ENCODE measurements at regions not wholly inside any gene's neighbourhood (a gene's known extent, or its start where the extent isn't known, plus 50 kb on each side); places are given as distances from the start of the nearest gene placed in this dataset.
"Not testable (repeated sequence)": the region's sequence is repeated elsewhere in the genome, so short reads cannot be mapped to it uniquely, and the experiment has no call there.

DNA sequence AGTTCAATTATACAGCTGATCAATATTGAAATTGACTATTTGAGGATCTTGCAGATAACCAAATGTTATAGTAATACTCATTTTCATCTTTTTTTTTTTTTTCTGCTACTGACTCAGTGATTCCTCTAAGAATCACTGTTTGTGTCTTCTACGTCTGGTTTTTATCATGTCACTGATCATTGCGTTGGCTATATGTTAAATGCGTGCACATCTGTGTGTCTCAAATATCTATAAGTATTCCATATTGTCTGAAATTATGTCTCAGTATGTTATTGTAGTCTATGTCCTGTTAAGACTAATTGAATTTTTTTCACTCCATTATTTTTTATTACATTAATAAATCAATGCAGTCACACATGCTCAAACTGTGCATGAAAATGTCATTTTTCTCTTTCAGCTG lies 200.5 kb downstream of the PCDH20 start:
- no peak overlapping the region for H3K27ac ChIP-seq
- H3K9me3 ChIP-seq (ENCODE audit: low read depth) = no peaks in the 10 kb centered on the region
- TF ChIP-seq, protein P1, sequence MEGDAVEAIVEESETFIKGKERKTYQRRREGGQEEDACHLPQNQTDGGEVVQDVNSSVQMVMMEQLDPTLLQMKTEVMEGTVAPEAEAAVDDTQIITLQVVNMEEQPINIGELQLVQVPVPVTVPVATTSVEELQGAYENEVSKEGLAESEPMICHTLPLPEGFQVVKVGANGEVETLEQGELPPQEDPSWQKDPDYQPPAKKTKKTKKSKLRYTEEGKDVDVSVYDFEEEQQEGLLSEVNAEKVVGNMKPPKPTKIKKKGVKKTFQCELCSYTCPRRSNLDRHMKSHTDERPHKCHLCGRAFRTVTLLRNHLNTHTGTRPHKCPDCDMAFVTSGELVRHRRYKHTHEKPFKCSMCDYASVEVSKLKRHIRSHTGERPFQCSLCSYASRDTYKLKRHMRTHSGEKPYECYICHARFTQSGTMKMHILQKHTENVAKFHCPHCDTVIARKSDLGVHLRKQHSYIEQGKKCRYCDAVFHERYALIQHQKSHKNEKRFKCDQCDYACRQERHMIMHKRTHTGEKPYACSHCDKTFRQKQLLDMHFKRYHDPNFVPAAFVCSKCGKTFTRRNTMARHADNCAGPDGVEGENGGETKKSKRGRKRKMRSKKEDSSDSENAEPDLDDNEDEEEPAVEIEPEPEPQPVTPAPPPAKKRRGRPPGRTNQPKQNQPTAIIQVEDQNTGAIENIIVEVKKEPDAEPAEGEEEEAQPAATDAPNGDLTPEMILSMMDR (IDR thresholded peaks at IDR 0.05; ENCODE audit: low read depth, low read length) = no peak
- H3K4me3 ChIP-seq = no peak overlapping the region
- no peaks in the 10 kb centered on the region for H3K4me1 ChIP-seq (ENCODE audit: low read depth)
- no peak for DNase-seq (ENCODE audit: low read depth in 1 of 2, low spot score in 1 of 2)
- no peaks in the 10 kb centered on the region for H3K27me3 ChIP-seq
- H3K36me3 ChIP-seq = no peaks in the 10 kb centered on the region

- no peak overlapping the region for H3K4me3 ChIP-seq
- TF ChIP-seq, protein P1 (IDR thresholded peaks at IDR 0.05; ENCODE audit: low read depth, low read length) = no peak
- H3K27ac ChIP-seq = no peak overlapping the region
- no peaks in the 10 kb centered on the region for H3K4me1 ChIP-seq (ENCODE audit: low read depth)
- no peaks in the 10 kb centered on the region for H3K27me3 ChIP-seq
- no peaks in the 10 kb centered on the region for H3K9me3 ChIP-seq (ENCODE audit: low read depth)
- no peak for DNase-seq (ENCODE audit: low read depth in 1 of 2, low spot score in 1 of 2)
- H3K36me3 ChIP-seq = no peaks in the 10 kb centered on the region
Observed at GRCh38 chr13:61214551-61214950, 201.1 kb downstream of the PCDH20 start.

DNA sequence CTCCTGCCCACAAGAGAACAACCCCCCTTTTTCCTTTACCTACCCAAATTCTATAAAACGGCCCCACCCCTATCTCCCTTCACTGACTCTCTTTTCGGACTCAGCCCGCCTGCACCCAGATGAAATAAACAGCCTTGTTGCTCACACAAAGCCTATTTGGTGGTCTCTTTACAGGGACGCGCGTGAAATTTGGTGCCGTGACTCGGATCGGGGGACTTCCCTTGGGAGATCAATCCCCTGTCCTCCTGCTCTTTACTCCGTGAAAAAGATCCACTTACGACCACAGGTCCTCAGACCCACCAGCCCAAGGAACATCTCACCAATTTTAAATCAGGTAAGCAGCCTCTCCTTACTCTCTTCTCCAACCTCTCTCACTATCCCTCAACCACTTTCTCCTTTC lies 209.8 kb downstream of the PCDH20 start:
- not testable (repeated sequence) for H3K4me3 ChIP-seq; H3K9me3 ChIP-seq (ENCODE audit: low read depth); H3K27me3 ChIP-seq; H3K27ac ChIP-seq; H3K4me1 ChIP-seq (ENCODE audit: low read depth); H3K36me3 ChIP-seq; DNase-seq (ENCODE audit: low read depth in 1 of 2, low spot score in 1 of 2)

GRCh38 chr13:61204025-61204424 lies 211.6 kb downstream of the PCDH20 start:
- no peak overlapping the region for H3K27ac ChIP-seq
- TF ChIP-seq, protein P1 (IDR thresholded peaks at IDR 0.05; ENCODE audit: low read depth, low read length) = no peak
- no peaks in the 10 kb centered on the region for H3K27me3 ChIP-seq
- H3K4me3 ChIP-seq = no peak overlapping the region
- H3K9me3 ChIP-seq (ENCODE audit: low read depth) = no peaks in the 10 kb centered on the region
- H3K4me1 ChIP-seq (ENCODE audit: low read depth) = no peaks in the 10 kb centered on the region
- DNase-seq (ENCODE audit: low read depth in 1 of 2, low spot score in 1 of 2) = no peak
- no peaks in the 10 kb centered on the region for H3K36me3 ChIP-seq

GRCh38 chr13:61202042-61202441 lies 213.6 kb downstream of the PCDH20 start:
- Histone ChIP-seq H3K36me3 (no peaks in the 10 kb centered on the region), H3K27ac (no peak overlapping the region), H3K4me3 (no peak overlapping the region), H3K4me1 (ENCODE audit: low read depth) (no peaks in the 10 kb centered on the region), H3K9me3 (ENCODE audit: low read depth) (no peaks in the 10 kb centered on the region), H3K27me3 (no peaks in the 10 kb centered on the region)
- TF ChIP-seq, protein P1 (IDR thresholded peaks at IDR 0.05; ENCODE audit: low read depth, low read length) = no peak
- DNase-seq (ENCODE audit: low read depth in 1 of 2, low spot score in 1 of 2) = no peak

- Histone ChIP-seq H3K27me3 (no peaks in the 10 kb centered on the region), H3K9me3 (ENCODE audit: low read depth) (no peaks in the 10 kb centered on the region), H3K27ac (no peak overlapping the region), H3K4me1 (ENCODE audit: low read depth) (no peaks in the 10 kb centered on the region), H3K36me3 (no peaks in the 10 kb centered on the region), H3K4me3 (no peak overlapping the region)
- TF ChIP-seq, protein P1 (IDR thresholded peaks at IDR 0.05; ENCODE audit: low read depth, low read length) = no peak
- DNase-seq (ENCODE audit: low read depth in 1 of 2, low spot score in 1 of 2) = no peak
Observed at GRCh38 chr13:61192826-61193225, 222.8 kb downstream of the PCDH20 start.

All from cardiac muscle cell (in vitro differentiated cells and primary cell).